Thyroid gland (tissue), 4 donors: ENCODE measurements at regions not wholly inside any gene's neighbourhood (a gene's known extent, or its start where the extent isn't known, plus 50 kb on each side); places are given as distances from the start of the nearest gene placed in this dataset.

Source experiments
- POLR2A ChIP-seq, 2 donors: fragments of 450-650 bp; IDR thresholded peaks; one replicate each; pipeline ENCODE4 v1.6.1; 2017; ENCODE audit warnings: antibody characterized with exemption in 2 of 2, mild to moderate bottlenecking in 2 of 2, moderate library complexity in 1 of 2
- TF ChIP-seq, protein P1 (sequence below), 6 experiments: fragments of 200-600 bp in 3 of 6; fragments of 450-650 bp in 3 of 6; sonication (generic) in 3 of 6; IDR thresholded peaks; one replicate each; pipeline ENCODE4 v1.5.1; 2016 to 2019; ENCODE audit warnings: antibody characterized with exemption in 6 of 6, mild to moderate bottlenecking in 2 of 6, inconsistent platforms in 1 of 6, moderate library complexity in 1 of 6

DNA sequence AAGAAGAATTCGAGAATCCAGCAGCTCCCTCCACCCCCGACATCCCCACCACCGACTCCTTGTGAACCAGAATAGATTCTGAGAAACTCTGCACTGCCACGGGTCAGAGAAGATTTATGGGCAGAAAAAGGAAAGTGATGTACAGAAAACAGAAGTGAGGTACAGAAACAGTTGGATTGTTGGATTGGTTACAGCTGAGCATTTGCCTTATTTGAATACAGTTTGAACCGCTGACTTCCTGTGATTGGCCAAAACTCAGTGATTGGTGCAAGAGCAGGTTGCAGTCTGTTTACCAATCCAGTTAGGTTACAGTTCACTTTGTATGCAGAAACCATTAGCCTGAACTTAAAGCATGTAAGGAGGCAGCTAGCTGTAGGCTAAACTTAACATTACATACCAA, 131.2 kb upstream of the HDDC2 start:
- TF ChIP-seq, protein P1, sequence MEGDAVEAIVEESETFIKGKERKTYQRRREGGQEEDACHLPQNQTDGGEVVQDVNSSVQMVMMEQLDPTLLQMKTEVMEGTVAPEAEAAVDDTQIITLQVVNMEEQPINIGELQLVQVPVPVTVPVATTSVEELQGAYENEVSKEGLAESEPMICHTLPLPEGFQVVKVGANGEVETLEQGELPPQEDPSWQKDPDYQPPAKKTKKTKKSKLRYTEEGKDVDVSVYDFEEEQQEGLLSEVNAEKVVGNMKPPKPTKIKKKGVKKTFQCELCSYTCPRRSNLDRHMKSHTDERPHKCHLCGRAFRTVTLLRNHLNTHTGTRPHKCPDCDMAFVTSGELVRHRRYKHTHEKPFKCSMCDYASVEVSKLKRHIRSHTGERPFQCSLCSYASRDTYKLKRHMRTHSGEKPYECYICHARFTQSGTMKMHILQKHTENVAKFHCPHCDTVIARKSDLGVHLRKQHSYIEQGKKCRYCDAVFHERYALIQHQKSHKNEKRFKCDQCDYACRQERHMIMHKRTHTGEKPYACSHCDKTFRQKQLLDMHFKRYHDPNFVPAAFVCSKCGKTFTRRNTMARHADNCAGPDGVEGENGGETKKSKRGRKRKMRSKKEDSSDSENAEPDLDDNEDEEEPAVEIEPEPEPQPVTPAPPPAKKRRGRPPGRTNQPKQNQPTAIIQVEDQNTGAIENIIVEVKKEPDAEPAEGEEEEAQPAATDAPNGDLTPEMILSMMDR (IDR thresholded peaks at IDR 0.05), result no peak
- TF ChIP-seq POLR2A (IDR thresholded peaks at IDR 0.05), result no peak
